ENCODE measurements at regions not wholly inside any gene's neighbourhood (a gene's known extent, or its start where the extent isn't known, plus 50 kb on each side); places are given as distances from the start of the nearest gene placed in this dataset.

DNA sequence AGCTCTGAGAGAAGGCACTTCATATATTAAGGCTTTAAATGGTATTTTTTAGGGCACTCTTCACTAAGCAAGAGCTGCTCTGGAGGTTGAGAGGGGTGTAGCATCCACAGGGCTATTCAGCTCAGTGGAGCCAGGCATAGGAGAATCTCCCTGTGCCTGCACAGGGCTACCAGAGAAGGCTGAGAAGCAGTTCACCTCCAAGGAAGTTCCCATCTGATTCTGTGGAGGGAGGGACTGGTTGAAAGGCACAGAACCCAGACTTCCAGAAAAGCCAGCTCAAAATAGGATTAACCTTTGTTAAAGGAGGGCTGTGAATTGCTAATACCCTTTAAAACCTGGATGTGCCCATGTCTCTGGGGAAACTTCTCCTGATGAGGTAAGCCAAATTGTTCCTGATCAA is 304.5 kb downstream of the TTLL7 start:
- TF ChIP-seq POLR2AphosphoS5 (IDR thresholded peaks at IDR 0.05) (no peak), POLR2A (IDR thresholded peaks at IDR 0.05) (no peak)
- TF ChIP-seq, protein P1, sequence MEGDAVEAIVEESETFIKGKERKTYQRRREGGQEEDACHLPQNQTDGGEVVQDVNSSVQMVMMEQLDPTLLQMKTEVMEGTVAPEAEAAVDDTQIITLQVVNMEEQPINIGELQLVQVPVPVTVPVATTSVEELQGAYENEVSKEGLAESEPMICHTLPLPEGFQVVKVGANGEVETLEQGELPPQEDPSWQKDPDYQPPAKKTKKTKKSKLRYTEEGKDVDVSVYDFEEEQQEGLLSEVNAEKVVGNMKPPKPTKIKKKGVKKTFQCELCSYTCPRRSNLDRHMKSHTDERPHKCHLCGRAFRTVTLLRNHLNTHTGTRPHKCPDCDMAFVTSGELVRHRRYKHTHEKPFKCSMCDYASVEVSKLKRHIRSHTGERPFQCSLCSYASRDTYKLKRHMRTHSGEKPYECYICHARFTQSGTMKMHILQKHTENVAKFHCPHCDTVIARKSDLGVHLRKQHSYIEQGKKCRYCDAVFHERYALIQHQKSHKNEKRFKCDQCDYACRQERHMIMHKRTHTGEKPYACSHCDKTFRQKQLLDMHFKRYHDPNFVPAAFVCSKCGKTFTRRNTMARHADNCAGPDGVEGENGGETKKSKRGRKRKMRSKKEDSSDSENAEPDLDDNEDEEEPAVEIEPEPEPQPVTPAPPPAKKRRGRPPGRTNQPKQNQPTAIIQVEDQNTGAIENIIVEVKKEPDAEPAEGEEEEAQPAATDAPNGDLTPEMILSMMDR (IDR thresholded peaks at IDR 0.05): no peak
